PC-3 (cell line): ENCODE measurements at regions not wholly inside any gene's neighbourhood (a gene's known extent, or its start where the extent isn't known, plus 50 kb on each side); places are given as distances from the start of the nearest gene placed in this dataset.

Experiments used
- ATAC-seq: fragments of 200-7000 bp; cut with Tn5 transposase; 2 replicates; pipeline ENCODE4 v1.9.1; 2020; ENCODE audit warnings: mild to moderate bottlenecking, moderate library complexity
- BruUV-seq: library from RNA; stranded (reverse); fragments of 400-500 nt; replicated peaks from 2 replicates; lab custom pipeline; 2021; lab: Mats Ljungman, UMichigan
- CTCF ChIA-PET: fragments of 300-600 bp; sonication (Branson Sonifier 250); formaldehyde crosslinking; loops from one replicate; lab custom pipeline; 2022; ENCODE audit warnings: antibody characterized with exemption; lab: Charles Lee
- POLR2A ChIA-PET: fragments of 300-600 bp; sonication (Branson Sonifier 250); formaldehyde crosslinking; loops from one replicate; lab custom pipeline; 2022; ENCODE audit warnings: antibody characterized with exemption; ENCODE audit not compliant: unreplicated experiment; lab: Charles Lee
- DNase-seq: peaks from one replicate; pipeline ENCODE4 v3.0.0-alpha.2; 2015
- H2AFZ ChIP-seq: fragments of 300-600 bp; sonication (generic); 2 replicates; pipeline ENCODE4 v1.6.0; 2016; ENCODE audit warnings: antibody characterized with exemption, low read length
- H3F3A ChIP-seq: fragments of 300-600 bp; sonication (generic); one replicate; pipeline ENCODE4 v1.6.0; 2017; ENCODE audit warnings: antibody characterized with exemption, low read length, control low read depth, mild to moderate bottlenecking; ENCODE audit not compliant: unreplicated experiment
- H3K27ac ChIP-seq: fragments of 300-600 bp; sonication (generic); 2 replicates; pipeline ENCODE4 v1.5.1; 2016; ENCODE audit warnings: mild to moderate bottlenecking, low read length
- H3K27me3 ChIP-seq: fragments of 300-600 bp; sonication (generic); 2 replicates; pipeline ENCODE4 v1.6.1; 2016; ENCODE audit warnings: low read length, mixed read lengths
- H3K36me3 ChIP-seq: fragments of 300-600 bp; sonication (generic); 2 replicates; pipeline ENCODE4 v1.6.1; 2016; ENCODE audit warnings: low read depth, mixed run types, low read length, mixed read lengths
- H3K4me1 ChIP-seq: fragments of 300-600 bp; sonication (generic); 2 replicates; pipeline ENCODE4 v1.5.1; 2016; ENCODE audit warnings: low read length; ENCODE audit not compliant: insufficient read depth
- H3K4me2 ChIP-seq: fragments of 300-600 bp; sonication (generic); 2 replicates; pipeline ENCODE4 v1.6.0; 2016; ENCODE audit warnings: low read length
- H3K4me3 ChIP-seq: fragments of 300-600 bp; sonication (generic); 2 replicates; pipeline ENCODE4 v1.5.1; 2016; ENCODE audit warnings: mild to moderate bottlenecking, low read length, mixed read lengths
- H3K79me2 ChIP-seq: fragments of 300-600 bp; sonication (generic); 2 replicates; pipeline ENCODE4 v1.6.1; 2017; ENCODE audit warnings: low read length, mixed read lengths
- H3K9ac ChIP-seq: fragments of 300-600 bp; sonication (generic); 2 replicates; pipeline ENCODE4 v1.6.0; 2016; ENCODE audit warnings: mild to moderate bottlenecking, low read length
- H3K9me2 ChIP-seq: fragments of 300-600 bp; sonication (generic); replicated peaks from 2 replicates; pipeline ENCODE4 v1.6.1; 2016; ENCODE audit warnings: mixed run types, low read length, mixed read lengths
- H3K9me3 ChIP-seq: fragments of 300-600 bp; sonication (generic); 2 replicates; pipeline ENCODE4 v1.6.1; 2016; ENCODE audit warnings: low read length, mixed read lengths
- H4K20me1 ChIP-seq: fragments of 300-600 bp; sonication (generic); 2 replicates; pipeline ENCODE4 v1.6.1; 2016; ENCODE audit warnings: low read length, mixed read lengths
- CTCF ChIP-seq: fragments of 300-600 bp; sonication (generic); conservative IDR thresholded peaks from 2 replicates; pipeline ENCODE4 v1.5.1; 2017; ENCODE audit warnings: antibody characterized with exemption, low read depth, mild to moderate bottlenecking, low read length
- EZH2 ChIP-seq: fragments of 300-600 bp; sonication (generic); IDR thresholded peaks from one replicate; pipeline ENCODE4 v1.6.1; 2017; ENCODE audit warnings: antibody characterized with exemption, mild to moderate bottlenecking, low read length; ENCODE audit not compliant: unreplicated experiment
- EZH2phosphoT487 ChIP-seq: fragments of 300-600 bp; sonication (generic); IDR thresholded peaks from 2 replicates; pipeline ENCODE4 v1.6.1; 2018; ENCODE audit warnings: mild to moderate bottlenecking, antibody characterized with exemption, low read length, borderline replicate concordance
- intact Hi-C: fragments of 100-400 bp; cut with micrococcal nuclease; formaldehyde crosslinking; loops from 2 replicates; pipeline ENCODE4 v1.9.0; 2023

GRCh38 chr15:61661791-61662190 lies 398.5 kb downstream of the VPS13C start:
- intact Hi-C loops: no loop called here
- Histone ChIP-seq H3F3A (no peaks in the 10 kb centered on the region), H3K9ac (no peak overlapping the region), H3K4me2 (no peak overlapping the region), H3K9me3 (no peaks in the 10 kb centered on the region), H3K36me3 (no peaks in the 10 kb centered on the region), H3K4me1 (no peaks in the 10 kb centered on the region), H3K79me2 (no peaks in the 10 kb centered on the region), H3K9me2 (no peaks in the 10 kb centered on the region), H4K20me1 (no peaks in the 10 kb centered on the region), H2AFZ (no peak overlapping the region), H3K27me3 (peaks cover 51% of the 10 kb centered on the region), H3K4me3 (no peak overlapping the region), H3K27ac (no peak overlapping the region)
- CTCF ChIA-PET: no interaction called here
- no TSS peak for BruUV-seq
- no peak for DNase-seq
- no peak for TF ChIP-seq EZH2phosphoT487
- TF ChIP-seq CTCF: no peak
- no peak for TF ChIP-seq EZH2
- no peak for ATAC-seq
- POLR2A ChIA-PET: no interaction called here

- Histone ChIP-seq H3K27ac (no peak overlapping the region), H3K9ac (no peak overlapping the region), H3K79me2 (no peaks in the 10 kb centered on the region), H3K27me3 (peaks cover 50% of the 10 kb centered on the region), H2AFZ (no peak overlapping the region), H3K9me2 (no peaks in the 10 kb centered on the region), H3F3A (no peaks in the 10 kb centered on the region), H3K36me3 (no peaks in the 10 kb centered on the region), H3K4me3 (no peak overlapping the region), H3K4me1 (no peaks in the 10 kb centered on the region), H4K20me1 (no peaks in the 10 kb centered on the region), H3K4me2 (no peak overlapping the region), H3K9me3 (no peaks in the 10 kb centered on the region)
- peak; percentile 10 for DNase-seq
- CTCF ChIA-PET: no interaction called here
- no peak for ATAC-seq
- POLR2A ChIA-PET: no interaction called here
- intact Hi-C loops: no loop called here
- TF ChIP-seq EZH2 (no peak), CTCF (no peak), EZH2phosphoT487 (no peak)
- BruUV-seq: no TSS peak
These were observed 399.7 kb downstream of the VPS13C start for GRCh38 chr15:61660579-61660978.

GRCh38 chr15:61659566-61660190 lies 400.6 kb downstream of the VPS13C start:
- ATAC-seq: no peak
- H3K4me1 ChIP-seq: no peaks in the 10 kb centered on the region
- no peaks in the 10 kb centered on the region for H3K9me3 ChIP-seq
- peak; percentile 4 for DNase-seq
- CTCF ChIA-PET: no interaction called here
- TF ChIP-seq EZH2: no peak
- TF ChIP-seq EZH2phosphoT487: no peak
- H3K9ac ChIP-seq: no peak overlapping the region
- no peak overlapping the region for H3K4me3 ChIP-seq
- intact Hi-C loops: no loop called here
- no peak overlapping the region for H2AFZ ChIP-seq
- H3K79me2 ChIP-seq: no peaks in the 10 kb centered on the region
- no peaks in the 10 kb centered on the region for H3K36me3 ChIP-seq
- no peak overlapping the region for H3K4me2 ChIP-seq
- H4K20me1 ChIP-seq: no peaks in the 10 kb centered on the region
- no TSS peak for BruUV-seq
- H3F3A ChIP-seq: no peaks in the 10 kb centered on the region
- no peaks in the 10 kb centered on the region for H3K9me2 ChIP-seq
- POLR2A ChIA-PET: no interaction called here
- no peak overlapping the region for H3K27ac ChIP-seq
- peaks cover 41% of the 10 kb centered on the region for H3K27me3 ChIP-seq
